GM10248 (cell line): ENCODE measurements at regions not wholly inside any gene's neighbourhood (a gene's known extent, or its start where the extent isn't known, plus 50 kb on each side); places are given as distances from the start of the nearest gene placed in this dataset.

ENCODE experiments used
- CTCF ChIA-PET: fragments of 300-600 bp; sonication (Branson Sonifier 250); formaldehyde crosslinking; extraction: SDS; loops from one replicate; lab custom pipeline; 2021; ENCODE audit warnings: antibody characterized with exemption; lab: Yijun Ruan, JAX
- POLR2A ChIA-PET: fragments of 350-650 bp; sonication (Branson Sonifier 250); formaldehyde crosslinking; extraction: SDS; loops from one replicate; lab custom pipeline; 2020; ENCODE audit warnings: antibody characterized with exemption; lab: Yijun Ruan, JAX
- DNase-seq: peaks from one replicate; pipeline ENCODE4 v3.0.0; 2012; ENCODE audit errors: extremely low spot score
- TF ChIP-seq, protein P1 (sequence below): IDR thresholded peaks from 2 replicates; pipeline ENCODE4 v1.5.1; 2012; ENCODE audit warnings: mild to moderate bottlenecking, low read depth; ENCODE audit errors: extremely low read depth, missing control alignments, control extremely low read depth

DNA sequence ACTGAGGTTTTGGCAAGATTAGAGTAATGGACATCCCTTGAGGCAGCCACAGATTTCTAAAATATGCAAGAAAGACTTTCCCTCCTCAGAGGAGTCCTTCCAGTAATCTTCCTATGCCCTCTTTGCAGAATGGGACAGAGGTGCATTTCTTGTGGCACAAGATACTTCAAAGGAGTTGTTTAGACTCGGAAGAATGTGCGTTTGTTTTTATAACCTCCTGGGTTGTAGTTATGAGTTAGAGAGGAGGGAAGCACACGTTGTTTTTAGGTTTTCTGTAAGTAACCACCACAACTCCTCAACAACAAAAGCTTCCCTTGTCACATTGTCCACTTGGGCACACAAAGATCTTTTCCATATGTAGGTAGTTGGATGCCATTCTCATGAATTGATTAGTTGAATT lies 78.1 kb upstream of the GLI3 start:
- ChIA-PET POLR2A (no interaction called here), CTCF (interaction anchor here (1.2 kb wide), 1 partner anchor 16 kb away, joined by 3 read pairs; no protein-coding TSS in a partner anchor)
- no peak for DNase-seq
- TF ChIP-seq, protein P1, sequence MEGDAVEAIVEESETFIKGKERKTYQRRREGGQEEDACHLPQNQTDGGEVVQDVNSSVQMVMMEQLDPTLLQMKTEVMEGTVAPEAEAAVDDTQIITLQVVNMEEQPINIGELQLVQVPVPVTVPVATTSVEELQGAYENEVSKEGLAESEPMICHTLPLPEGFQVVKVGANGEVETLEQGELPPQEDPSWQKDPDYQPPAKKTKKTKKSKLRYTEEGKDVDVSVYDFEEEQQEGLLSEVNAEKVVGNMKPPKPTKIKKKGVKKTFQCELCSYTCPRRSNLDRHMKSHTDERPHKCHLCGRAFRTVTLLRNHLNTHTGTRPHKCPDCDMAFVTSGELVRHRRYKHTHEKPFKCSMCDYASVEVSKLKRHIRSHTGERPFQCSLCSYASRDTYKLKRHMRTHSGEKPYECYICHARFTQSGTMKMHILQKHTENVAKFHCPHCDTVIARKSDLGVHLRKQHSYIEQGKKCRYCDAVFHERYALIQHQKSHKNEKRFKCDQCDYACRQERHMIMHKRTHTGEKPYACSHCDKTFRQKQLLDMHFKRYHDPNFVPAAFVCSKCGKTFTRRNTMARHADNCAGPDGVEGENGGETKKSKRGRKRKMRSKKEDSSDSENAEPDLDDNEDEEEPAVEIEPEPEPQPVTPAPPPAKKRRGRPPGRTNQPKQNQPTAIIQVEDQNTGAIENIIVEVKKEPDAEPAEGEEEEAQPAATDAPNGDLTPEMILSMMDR, result no peak

DNA sequence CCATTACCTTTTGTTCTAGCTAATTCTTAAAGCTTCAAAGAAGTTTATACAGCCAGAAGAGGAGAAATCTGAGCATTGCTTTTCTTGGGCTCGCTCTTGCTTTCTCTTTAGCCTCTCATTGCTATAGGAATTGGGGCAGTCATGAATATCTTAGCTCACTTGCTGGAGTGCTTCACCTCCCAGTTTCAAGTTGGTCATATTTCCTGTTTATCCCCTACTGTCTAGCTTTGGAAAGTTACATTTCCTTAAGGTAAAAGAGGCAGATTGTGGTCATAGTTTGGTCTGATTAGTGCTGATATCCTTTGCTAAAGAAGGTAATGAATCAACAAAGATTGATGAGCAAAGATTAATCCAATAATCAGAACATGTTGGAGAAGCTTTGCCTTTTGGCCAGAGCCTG lies 77.7 kb upstream of the GLI3 start:
- TF ChIP-seq, protein P1, result no peak
- POLR2A ChIA-PET, result no interaction called here
- no peak for DNase-seq
- CTCF ChIA-PET, result interaction anchor here (1.0 to 1.2 kb wide), 2 partner anchors 11 to 16 kb away, joined by 3 to 4 read pairs; no protein-coding TSS in a partner anchor

DNA sequence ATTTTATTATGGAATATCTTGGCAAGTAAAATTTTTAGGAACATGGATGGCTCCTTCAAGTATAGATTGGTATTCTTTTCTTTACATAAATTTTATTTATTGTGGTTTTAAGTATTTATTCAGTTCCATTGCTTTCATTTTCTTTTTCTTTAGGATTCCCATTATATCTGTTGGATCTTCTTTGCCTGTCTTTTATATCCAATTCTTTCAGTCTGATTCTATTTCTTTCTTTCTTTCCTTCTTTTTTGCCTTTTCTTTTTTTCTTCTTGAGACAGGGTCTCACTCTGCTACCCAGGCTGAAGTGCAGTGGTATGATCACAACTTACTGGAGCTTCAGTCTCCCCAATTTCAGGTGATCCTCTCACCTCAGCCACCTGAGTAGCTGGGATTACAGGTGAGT lies 74.2 kb upstream of the GLI3 start:
- no peak for DNase-seq
- ChIA-PET POLR2A (no interaction called here), CTCF (no interaction called here)
- TF ChIP-seq, protein P1, result no peak

DNA sequence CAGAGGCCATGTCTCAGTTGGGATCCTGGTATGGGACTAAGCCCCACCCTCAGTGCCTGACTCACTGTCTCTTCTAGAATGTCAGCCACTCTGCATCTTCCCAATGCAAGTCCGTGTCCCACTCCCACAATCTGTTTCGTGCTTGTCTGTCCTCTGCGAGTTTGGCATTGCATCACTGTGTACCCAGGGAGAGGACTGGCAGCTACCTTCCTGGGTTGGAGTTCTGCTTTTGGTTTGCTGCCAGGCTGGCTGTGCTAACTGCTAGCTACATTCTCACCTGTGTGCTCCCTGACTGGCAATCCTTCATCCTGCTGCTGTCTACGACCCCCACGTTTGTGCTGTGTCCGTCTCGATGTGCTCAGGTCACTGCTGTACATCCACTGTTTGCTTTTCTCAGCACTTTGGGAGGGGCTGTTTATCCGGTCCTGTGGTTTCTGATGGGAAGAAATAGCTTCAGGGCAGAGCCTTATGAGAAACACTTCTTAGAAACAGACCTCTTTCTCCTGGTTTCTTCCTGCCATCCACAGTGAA lies 56.0 kb upstream of the GLI3 start:
- ChIA-PET CTCF (no interaction called here), POLR2A (no interaction called here)
- no peak for DNase-seq
- TF ChIP-seq, protein P1, result no peak

DNA sequence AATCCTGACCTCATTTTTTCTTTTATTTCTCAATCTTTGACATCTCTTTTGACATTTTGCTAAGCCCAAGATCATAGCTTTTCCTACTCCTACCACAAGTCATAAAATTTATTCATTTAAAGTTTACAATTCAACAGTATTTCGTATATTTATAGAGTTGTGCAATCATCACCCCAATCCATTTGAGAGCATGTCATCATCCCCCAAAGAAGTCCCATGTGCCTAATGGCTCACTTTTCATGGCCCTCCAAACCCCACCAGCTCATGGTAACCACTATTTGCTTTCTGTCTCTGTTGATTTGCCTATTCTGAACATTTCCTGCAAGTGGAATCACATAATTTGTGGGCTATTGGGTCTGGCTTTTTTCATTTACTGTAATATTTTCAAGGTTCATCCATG lies 52.5 kb upstream of the GLI3 start:
- CTCF ChIA-PET, result interaction anchor here (1.6 kb wide), 1 partner anchor 10 kb away, joined by 4 read pairs; no protein-coding TSS in a partner anchor

More for the DNA sequence above, 52.5 kb upstream of the GLI3 start:
- no peak for DNase-seq
- POLR2A ChIA-PET, result no interaction called here
- TF ChIP-seq, protein P1, result no peak
